MCF 10A (cell line): ENCODE measurements at regions not wholly inside any gene's neighbourhood (a gene's known extent, or its start where the extent isn't known, plus 50 kb on each side); places are given as distances from the start of the nearest gene placed in this dataset.
A peak's percentile ranks its signal among the peaks of the same experiment; 100 is the strongest.

Source experiments
- BruUV-seq: library from RNA; stranded (reverse); fragments of 400-500 nt; replicated peaks from 2 replicates; lab custom pipeline; 2021; lab: Mats Ljungman, UMichigan
- CTCF ChIA-PET: fragments of 300-600 bp; sonication (Branson Sonifier 250); formaldehyde crosslinking; extraction: SDS; loops from one replicate; lab custom pipeline; 2021; ENCODE audit warnings: antibody characterized with exemption, inconsistent platforms; lab: Yijun Ruan, JAX
- POLR2A ChIA-PET: fragments of 300-600, 350-650 bp; sonication (Branson Sonifier 250); formaldehyde crosslinking; extraction: SDS; loops from one replicate; lab custom pipeline; 2020; ENCODE audit warnings: antibody characterized with exemption, inconsistent platforms; lab: Yijun Ruan, JAX
- DNase-seq: peaks from one replicate; pipeline ENCODE4 v3.0.0-alpha.2; 2018; ENCODE audit not compliant: unreplicated experiment
- H3K27ac Mint-ChIP-seq: one replicate; pipeline ENCODE4 v1.8.0; 2022; ENCODE audit warnings: mild to moderate bottlenecking, low read depth, mixed read lengths; ENCODE audit not compliant: unreplicated experiment
- H3K27me3 Mint-ChIP-seq: one replicate; pipeline ENCODE4 v1.8.0; 2022; ENCODE audit warnings: mixed read lengths; ENCODE audit not compliant: insufficient read depth, unreplicated experiment
- H3K36me3 Mint-ChIP-seq: one replicate; pipeline ENCODE4 v1.8.0; 2022; ENCODE audit warnings: mild to moderate bottlenecking, moderate library complexity, mixed read lengths; ENCODE audit not compliant: insufficient read depth, unreplicated experiment
- H3K4me1 Mint-ChIP-seq: one replicate; pipeline ENCODE4 v1.8.0; 2022; ENCODE audit warnings: mixed read lengths; ENCODE audit not compliant: insufficient read depth, unreplicated experiment
- H3K4me3 Mint-ChIP-seq: one replicate; pipeline ENCODE4 v1.8.0; 2022; ENCODE audit warnings: mild to moderate bottlenecking, moderate library complexity, mixed read lengths; ENCODE audit not compliant: unreplicated experiment
- H3K9me3 Mint-ChIP-seq: one replicate; pipeline ENCODE4 v1.8.0; 2022; ENCODE audit warnings: mixed read lengths; ENCODE audit not compliant: unreplicated experiment
- intact Hi-C: fragments of 100-400 bp; cut with micrococcal nuclease; formaldehyde crosslinking; loops from 2 replicates; pipeline ENCODE4 v1.14.1; 2022
- TF ChIP-seq, protein P1 (sequence below): fragments of 200-600 bp; IDR thresholded peaks from one replicate; pipeline ENCODE4 v1.8.0; 2022; ENCODE audit warnings: antibody characterized with exemption, mild to moderate bottlenecking; ENCODE audit not compliant: unreplicated experiment

DNA sequence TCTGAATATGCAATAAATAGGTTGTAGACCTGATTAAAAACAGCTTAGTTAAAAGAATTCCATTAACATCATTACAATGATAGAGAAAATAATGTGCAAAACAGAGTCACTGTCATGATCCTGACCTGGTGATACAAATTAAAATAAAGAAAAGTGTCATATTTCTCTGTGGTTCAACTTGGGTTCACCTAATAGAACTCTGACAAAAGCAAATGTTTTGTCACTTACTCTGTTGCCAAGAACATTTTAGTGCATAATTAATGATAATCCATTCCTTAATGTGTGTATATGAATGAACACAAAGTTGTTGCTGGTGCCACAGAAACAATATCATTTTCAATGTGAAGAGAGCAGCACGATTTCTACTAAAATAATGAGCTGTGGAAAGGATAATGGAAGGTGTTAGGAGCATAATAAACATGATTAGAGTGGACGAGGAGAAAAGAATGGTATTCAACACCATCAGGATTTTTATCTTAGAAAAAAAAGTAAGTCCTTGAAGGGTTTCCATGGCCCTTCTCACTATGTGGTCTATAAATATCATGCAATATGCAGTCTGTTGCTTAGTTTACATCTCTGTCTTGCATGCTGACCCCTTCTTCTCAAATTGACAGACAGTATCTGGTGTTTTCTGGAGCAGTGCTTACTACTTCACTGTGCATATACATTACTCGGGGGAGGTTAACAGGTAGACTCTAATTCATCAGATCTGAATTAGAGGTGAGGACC is 656.6 kb upstream of the MMS22L start:
- H3K9me3 Mint-ChIP-seq, result no peaks in the 10 kb centered on the region
- no peak for DNase-seq
- TF ChIP-seq, protein P1, sequence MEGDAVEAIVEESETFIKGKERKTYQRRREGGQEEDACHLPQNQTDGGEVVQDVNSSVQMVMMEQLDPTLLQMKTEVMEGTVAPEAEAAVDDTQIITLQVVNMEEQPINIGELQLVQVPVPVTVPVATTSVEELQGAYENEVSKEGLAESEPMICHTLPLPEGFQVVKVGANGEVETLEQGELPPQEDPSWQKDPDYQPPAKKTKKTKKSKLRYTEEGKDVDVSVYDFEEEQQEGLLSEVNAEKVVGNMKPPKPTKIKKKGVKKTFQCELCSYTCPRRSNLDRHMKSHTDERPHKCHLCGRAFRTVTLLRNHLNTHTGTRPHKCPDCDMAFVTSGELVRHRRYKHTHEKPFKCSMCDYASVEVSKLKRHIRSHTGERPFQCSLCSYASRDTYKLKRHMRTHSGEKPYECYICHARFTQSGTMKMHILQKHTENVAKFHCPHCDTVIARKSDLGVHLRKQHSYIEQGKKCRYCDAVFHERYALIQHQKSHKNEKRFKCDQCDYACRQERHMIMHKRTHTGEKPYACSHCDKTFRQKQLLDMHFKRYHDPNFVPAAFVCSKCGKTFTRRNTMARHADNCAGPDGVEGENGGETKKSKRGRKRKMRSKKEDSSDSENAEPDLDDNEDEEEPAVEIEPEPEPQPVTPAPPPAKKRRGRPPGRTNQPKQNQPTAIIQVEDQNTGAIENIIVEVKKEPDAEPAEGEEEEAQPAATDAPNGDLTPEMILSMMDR, result no peak
- no peak overlapping the region for H3K4me3 Mint-ChIP-seq
- CTCF ChIA-PET, result interaction anchor here (1.0 kb wide), 1 partner anchor 20 kb away, joined by 3 read pairs; no protein-coding TSS in a partner anchor
- POLR2A ChIA-PET, result interaction anchor here (0.5 kb wide), 1 partner anchor 364 kb away, joined by 3 read pairs; no protein-coding TSS in a partner anchor
- no peak overlapping the region for H3K27ac Mint-ChIP-seq
- H3K4me1 Mint-ChIP-seq, result no peaks in the 10 kb centered on the region
- peaks cover 53% of the 10 kb centered on the region for H3K27me3 Mint-ChIP-seq
- no TSS peak for BruUV-seq
- H3K36me3 Mint-ChIP-seq, result no peaks in the 10 kb centered on the region
- intact Hi-C loops, result loop anchor here (10.0 kb wide), 1 partner anchor 895 kb away; the partner anchor contains the start of gene POU3F2

DNA sequence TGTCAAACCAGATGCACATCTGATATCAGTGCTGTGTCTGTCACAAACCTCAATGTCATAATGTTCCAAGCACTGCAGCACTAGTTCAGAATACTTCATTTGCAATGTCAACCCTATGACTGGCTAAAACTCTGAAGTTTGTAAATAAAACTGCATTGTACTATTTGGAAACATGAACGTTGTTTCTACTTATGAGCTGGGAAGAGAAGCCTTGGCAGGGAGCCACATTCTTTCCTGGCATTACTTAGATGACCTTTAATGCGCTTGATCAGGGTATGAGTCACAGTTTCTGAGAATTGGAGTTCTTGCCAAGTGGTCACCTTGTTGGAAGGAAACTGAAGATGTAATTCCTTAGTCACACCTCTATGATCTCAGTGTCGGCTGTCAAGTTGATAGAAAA is 664.8 kb upstream of the MMS22L start:
- H3K27me3 Mint-ChIP-seq, result peaks cover 24% of the 10 kb centered on the region
- H3K4me1 Mint-ChIP-seq, result no peaks in the 10 kb centered on the region
- ChIA-PET POLR2A (interaction anchor here (0.6 to 2.1 kb wide), 3 partner anchors 9 to 13 kb away, joined by 3 to 7 read pairs (median 4); no protein-coding TSS in a partner anchor), CTCF (no interaction called here)
- H3K27ac Mint-ChIP-seq, result no peak overlapping the region
- peak; percentile 97 for DNase-seq
- TF ChIP-seq, protein P1, result no peak
- intact Hi-C loops, result loop anchor here (10.0 kb wide), 1 partner anchor 887 kb away; the partner anchor contains the start of gene POU3F2
- H3K9me3 Mint-ChIP-seq, result no peaks in the 10 kb centered on the region
- no TSS peak for BruUV-seq
- H3K36me3 Mint-ChIP-seq, result no peaks in the 10 kb centered on the region
- H3K4me3 Mint-ChIP-seq, result no peak overlapping the region

DNA sequence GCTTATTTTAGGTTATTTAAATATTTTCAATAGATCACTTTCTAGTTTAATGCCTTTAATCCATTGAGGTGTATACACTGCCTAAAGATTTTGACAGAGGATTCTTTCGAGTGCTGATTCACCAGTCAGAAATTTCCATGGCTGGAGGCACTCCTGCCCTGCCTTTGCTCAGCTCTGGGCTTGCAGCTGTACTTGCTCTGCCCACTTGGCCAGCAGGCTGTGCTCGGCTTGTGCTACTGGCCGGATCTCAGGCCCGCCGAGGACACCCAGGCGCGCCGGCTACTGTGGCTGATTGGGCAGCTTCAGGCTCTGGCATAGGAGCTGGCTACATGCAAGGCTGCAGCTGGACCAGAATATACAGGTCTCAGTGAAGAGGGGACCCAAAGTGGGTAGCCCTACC is 675.1 kb upstream of the MMS22L start:
- peaks cover 63% of the 10 kb centered on the region for H3K27me3 Mint-ChIP-seq
- BruUV-seq, result no TSS peak
- peaks cover 7% of the 10 kb centered on the region for H3K4me1 Mint-ChIP-seq
- no peak overlapping the region for H3K4me3 Mint-ChIP-seq
- H3K36me3 Mint-ChIP-seq, result no peaks in the 10 kb centered on the region
- TF ChIP-seq, protein P1, result peak; percentile 21
- CTCF ChIA-PET, result interaction anchor here (0.6 to 1.7 kb wide), 3 partner anchors 9 to 875 kb away, joined by 3 to 5 read pairs (median 3); no protein-coding TSS in a partner anchor
- POLR2A ChIA-PET, result interaction anchor here (1.4 kb wide), 1 partner anchor 10 kb away, joined by 7 read pairs; no protein-coding TSS in a partner anchor
- H3K9me3 Mint-ChIP-seq, result peaks cover 6% of the 10 kb centered on the region
- peak; percentile 74 for DNase-seq
- intact Hi-C loops, result no loop called here
- H3K27ac Mint-ChIP-seq, result no peak overlapping the region

DNA sequence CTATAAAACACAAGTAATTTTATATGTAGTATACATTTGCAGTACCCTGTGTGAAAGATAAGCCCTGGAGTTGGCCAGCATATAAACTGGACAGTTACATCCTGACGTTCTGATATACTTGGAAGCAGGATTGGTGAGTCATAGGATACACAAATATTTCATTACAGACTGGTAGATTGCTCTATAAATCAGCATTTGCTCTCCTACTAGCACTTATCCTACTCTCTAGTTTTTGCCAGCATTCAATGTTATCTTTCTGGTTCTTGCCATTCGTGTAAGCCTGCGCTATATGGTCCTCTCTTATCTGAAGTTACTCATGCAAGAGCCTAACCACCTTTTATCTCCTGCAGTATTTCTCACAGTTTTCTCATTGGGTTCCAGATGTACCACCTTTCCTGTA is 680.2 kb upstream of the MMS22L start:
- Mint-ChIP-seq H3K9me3 (no peaks in the 10 kb centered on the region), H3K4me1 (peaks cover 5% of the 10 kb centered on the region), H3K27ac (no peak overlapping the region), H3K27me3 (peaks cover 54% of the 10 kb centered on the region), H3K4me3 (no peak overlapping the region), H3K36me3 (no peaks in the 10 kb centered on the region)
- peak; percentile 5 for DNase-seq
- TF ChIP-seq, protein P1, result no peak
- ChIA-PET CTCF (interaction anchor here (0.8 kb wide), 1 partner anchor 12 kb away, joined by 3 read pairs; no protein-coding TSS in a partner anchor), POLR2A (no interaction called here)
- intact Hi-C loops, result no loop called here
- BruUV-seq, result no TSS peak
